GM19328 (cell line): ENCODE measurements at regions not wholly inside any gene's neighbourhood (a gene's known extent, or its start where the extent isn't known, plus 50 kb on each side); places are given as distances from the start of the nearest gene placed in this dataset.
A peak's percentile ranks its signal among the peaks of the same experiment; 100 is the strongest.

Experiments
- ATAC-seq: cut with Tn5 transposase; IDR thresholded peaks from one replicate; pipeline ENCODE4 v1.9.1; 2021; ENCODE audit warnings: mild to moderate bottlenecking, moderate library complexity; ENCODE audit not compliant: unreplicated experiment

DNA sequence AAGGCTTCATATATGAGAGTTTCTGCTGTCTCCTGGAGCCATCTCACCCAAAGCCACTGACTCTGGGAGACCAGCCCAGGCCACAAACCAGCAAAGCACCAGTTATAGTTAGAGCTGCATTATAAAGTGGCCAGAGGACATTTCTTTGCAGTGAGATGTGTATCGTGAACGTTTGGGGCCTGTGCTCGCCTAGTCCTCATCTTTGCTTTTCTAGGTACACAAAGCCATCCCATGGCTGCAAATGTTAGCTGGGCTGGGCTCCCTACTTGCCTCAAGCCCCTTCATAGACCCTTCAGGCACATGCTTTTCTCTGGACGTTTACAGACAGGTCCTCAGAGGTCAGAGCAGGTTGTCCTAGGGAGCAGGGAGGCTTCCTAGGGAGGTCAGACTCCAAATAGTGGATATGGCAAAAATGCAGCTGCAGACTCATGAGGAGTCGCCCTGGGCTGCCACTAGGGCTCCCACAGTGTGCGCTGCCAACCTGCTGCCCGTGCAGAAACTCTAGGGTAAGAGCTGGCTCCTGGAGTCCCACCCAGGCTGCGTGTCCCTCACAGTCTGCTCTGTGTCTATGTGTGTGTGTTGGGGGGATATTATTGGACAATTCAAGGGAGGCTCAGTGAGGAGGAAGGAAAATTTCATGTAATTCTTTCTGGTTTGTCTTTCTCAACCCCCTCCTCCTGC is 141.0 kb downstream of the RPIA start:
- ATAC-seq = no peak

DNA sequence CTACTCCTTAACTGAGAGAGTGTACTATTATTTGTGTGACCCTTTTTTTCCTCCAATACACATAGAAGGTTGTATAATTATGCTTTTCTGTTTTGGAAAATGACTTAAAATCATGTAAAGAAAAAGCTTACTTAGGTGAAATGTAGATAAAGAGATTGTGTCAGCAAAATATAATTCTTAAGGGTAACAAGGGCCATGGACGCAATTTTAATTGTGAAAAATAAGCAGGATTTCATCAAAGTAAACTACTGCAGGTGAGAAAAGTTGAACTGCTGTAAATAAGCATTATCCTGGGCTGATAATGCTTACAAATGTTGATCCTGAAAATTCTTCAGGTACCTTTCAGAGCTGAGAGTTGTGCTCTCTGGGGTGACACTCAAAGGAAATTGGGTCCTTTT is 141.5 kb downstream of the RPIA start:
- ATAC-seq = no peak

DNA sequence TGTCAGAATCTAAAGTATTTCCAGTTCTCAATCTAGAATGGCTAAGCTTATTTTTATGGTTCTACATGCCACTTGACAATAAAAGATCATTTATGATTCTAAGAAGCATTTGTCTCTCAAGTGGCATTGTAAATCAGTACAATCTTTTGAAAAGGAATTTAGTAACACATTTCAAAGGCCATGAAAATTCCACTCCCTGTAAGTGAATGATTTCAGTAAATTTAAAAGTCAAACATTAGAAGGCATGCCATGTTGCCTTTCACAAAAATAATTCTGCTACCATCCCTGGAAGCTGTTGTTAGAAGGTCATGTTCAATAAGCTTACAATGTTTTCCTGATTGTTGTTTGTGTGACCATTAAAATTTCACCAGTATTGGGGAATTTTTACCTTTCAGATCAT is 142.9 kb downstream of the RPIA start:
- ATAC-seq = no peak

DNA sequence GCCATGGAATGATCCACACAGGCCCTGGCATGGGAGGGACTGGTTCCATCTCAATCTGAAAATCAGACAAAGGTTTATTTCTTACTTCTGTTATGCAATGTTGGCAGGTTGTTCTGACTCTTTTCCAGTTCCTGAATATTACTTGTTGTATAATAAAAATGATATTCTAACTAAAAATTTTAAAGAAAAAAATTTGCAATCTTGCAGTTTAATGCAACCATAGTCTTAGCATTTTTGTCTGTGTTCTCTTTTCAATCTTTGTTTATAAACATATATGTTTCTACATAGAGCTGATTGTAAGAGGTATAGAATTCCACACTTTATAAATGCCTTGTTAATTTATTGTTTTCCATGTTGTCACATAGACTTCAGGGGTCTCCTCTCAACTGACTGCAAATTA is 143.4 kb downstream of the RPIA start:
- no peak for ATAC-seq

DNA sequence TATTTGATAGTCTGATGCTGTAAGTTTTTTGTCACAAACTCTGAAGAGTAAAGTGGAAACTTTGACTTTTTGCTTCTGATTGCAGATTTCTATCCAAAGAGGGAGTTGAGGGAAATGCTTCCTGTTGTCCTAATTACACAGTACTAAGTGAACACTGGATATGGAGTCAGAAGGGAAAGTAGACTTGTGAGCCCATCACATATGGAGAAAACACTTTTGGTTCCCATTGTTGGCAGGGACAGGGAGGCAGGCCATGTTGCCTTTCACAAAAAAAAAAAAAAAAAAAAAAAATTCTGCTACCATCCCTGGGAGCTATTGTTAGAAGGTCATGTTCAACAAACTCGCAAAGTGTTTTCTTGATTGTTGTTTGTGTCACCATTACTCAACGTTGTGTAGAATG is 144.3 kb downstream of the RPIA start:
- ATAC-seq = no peak

DNA sequence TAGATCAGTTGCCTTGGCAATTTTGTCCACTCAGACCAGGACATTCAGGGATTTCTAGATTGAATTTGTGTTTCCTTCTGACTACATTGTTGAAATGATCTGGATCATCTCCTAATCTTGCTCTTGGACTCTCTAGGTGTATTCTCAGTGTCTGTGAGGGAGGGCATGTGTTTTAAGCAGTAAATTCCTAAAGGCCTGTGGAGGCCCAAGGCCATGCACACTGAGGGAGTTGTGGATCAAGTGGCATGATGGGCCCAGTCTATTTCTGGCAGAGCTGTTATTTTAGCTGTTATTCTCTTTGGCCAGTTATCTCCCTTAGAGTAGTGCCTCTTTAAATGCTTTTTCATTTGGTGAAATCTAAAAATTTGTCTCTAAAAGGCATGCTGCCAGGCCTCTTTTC is 144.9 kb downstream of the RPIA start:
- no peak for ATAC-seq

DNA sequence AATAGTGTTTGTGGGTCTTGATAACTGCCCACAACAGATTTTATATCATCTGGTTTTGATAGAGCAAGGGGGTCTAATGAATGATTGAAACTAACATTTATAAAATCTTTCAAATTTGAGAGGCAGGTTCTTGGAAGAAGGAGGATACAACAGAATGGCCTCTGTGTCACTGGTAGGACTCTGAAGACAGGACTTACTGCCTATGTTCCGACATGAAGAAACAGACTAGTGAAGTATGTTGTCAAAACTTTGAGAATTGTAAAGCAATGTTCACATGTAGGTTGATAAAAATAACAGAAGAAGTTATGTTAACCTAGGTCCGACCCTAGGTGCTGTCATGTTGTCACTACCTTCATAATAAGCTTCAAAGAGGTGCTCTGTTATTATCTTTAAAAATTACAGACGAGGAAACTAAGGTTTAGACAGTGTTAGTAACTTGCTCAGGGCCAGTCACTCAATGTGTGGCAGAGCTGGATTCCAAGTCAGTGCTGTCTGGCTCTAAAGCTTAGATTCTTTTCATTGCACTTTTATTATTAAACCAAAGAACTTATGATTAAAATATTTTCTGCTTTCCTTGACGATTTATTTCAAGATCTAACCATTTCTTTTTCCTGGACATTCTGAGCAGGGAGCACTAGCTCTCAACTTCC is 146.2 kb downstream of the RPIA start:
- no peak for ATAC-seq

DNA sequence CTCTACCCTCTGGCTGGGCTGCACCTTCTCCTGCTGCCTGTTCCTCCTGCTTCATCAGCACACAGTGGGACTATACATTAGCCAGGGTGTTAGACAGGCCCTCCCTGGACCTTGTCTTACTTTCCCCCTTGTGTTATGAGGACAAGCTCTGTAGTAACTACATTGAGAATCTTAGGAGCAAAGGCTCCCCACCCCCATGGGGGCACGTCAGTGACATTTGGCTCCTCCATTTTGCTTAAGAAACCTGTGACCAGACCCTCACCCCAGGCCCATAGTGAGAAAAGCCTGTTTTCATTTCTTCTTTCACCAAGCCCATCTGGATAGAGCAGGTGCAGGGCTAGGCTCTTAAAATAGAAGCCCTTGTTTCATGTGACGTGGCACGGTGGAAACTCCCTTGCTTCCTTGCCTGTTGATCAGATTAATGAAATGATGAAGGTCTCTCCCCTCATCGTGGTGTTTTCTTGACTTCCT is 146.7 kb downstream of the RPIA start:
- ATAC-seq = peak; percentile 74

DNA sequence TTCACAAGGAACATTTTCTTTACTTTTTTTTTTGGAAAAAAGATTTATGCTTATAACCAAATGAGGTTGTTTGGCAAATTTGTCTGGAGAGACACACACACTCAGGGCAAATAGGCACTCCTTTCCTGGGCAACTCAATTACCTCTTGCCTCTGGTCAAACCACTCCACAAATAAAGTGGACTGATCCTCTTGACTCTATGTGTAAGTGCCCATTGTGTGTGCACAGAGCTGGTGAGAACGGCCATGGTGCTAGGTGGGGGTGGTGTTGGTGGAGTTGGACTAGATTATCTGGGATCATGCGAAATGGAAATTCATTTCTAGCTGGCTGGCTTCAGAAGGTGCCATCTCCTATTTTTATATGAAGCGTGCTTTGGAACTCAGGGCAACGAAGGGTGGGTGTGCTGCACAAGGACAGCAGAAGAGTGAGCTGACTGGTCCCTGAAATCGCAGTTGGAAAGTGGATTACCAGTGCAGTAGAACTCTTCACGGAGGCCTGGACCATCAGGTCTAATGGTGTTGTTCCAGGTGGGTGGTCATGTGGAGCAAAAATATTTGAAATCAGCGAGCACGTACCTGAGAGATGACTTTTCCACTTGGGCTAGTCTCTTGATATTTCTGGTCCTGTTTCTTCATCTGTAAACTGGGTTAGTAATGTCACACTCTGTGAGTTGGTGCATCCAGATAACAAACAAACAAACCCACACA is 149.9 kb downstream of the RPIA start:
- no peak for ATAC-seq

DNA sequence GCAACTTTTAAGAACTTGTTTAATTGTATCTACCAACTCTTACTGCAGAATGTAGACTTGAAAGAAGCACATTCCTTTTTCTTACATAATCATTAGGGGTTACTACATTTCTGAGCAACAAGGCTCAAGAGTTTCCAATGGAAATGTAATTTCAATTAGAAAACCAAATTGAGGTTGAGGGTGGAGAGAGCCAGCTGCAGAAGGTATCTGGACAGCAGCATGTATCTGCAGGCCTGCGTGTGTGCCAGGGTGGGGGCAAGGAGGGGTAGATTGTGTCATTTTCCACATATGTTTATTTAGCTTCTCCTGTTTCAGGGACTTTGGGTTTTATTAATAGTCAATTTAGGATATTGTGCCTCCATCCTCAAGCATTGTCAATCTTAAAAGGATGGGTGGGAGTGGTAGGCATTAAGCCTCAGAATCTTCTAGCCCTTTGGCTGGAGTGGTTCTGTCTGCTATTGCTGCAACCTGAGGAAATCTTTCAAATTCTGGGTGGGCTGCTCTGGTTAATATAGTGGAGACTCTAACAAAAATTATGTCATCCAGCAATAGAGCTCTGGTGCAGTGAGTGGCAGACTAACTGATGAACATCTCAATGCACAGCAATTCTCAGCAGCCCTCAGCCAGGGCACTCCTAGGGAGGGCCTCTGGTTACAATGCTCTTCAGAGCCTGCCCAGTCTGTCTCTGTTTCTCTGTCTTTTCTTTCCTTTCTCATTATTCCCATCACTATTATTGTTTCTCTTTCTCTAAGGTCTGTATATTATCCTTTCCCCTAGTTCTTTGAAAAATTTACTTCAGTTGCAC is 151.4 kb downstream of the RPIA start:
- ATAC-seq = no peak

DNA sequence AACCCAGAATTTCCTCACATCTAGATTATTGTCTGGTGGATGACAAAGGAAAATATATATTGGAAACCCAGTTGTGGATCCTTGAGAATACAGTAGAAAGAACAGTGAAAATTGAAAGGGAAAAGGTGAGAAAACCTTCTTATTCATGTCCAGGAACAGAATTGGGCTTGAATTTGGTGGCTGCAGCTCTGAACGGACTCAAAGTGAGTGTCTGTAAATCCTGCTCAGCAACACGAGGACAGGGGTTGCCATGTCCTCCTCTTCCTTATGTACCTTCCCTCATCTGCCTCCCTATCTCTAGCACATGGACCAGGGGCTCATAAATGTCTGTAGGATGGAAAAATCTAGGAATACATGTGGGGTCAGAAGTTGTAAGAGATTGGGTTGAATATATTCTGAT is 152.2 kb downstream of the RPIA start:
- ATAC-seq = no peak

DNA sequence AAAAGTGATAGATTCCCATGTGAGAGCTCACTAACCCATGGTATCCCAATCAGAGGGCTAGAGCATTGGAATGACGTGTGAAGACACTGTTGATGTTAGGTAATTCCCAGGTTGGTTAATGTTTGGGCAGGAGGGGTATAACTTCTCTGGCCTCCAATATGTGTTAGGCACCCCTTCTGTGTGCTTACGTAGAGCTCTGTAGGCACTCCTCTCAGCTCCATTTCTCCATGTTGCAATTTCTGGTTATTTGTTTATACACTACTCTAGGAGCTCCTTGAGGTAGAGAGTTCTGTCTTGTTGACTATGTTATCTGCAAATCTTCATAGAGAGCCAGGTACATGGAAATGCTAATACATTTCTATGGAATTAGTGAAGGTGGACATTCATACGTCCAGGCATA is 153.5 kb downstream of the RPIA start:
- ATAC-seq = no peak

DNA sequence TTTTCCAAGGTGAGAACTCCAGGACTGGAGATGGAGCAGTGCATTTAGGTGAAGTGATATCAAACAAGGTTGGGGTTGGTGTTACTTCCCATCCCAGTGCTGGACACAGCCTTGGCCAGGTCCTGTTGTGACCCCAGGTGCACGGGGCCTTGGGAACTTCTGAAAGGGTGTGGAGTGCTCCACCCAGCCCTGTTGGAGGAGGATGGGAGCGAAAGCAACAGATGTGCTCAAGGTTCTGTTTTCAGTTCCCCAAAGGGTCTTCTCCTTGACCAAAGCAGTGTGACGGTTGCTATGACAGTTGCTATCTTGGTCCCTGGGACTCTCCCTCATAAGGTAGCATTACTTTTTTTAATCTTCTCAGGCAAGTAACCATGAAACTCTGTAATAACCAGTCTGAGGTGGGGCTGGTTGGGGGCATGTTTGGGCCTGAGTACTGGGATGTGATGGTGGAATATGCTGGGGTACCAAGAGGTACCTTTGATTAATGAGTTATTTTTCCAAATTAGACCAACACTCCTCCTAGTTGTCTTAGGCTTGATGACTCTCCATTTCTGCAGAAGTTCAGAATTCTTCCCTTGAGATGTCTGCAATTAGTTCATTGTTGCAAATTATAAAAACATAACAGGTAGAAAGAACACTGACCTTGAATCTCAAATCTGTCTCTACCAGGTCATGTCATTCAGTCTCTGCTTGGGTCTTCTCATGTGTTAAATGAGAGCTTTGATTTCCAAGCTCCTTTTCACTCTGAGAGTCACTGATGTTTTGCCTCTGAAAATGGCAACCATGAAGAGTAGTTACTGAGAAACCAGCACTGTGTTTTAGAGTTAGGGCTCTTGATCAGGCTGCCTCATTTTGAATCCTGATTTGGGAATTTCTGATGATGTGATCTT is 154.5 kb downstream of the RPIA start:
- ATAC-seq = peak; percentile 90

DNA sequence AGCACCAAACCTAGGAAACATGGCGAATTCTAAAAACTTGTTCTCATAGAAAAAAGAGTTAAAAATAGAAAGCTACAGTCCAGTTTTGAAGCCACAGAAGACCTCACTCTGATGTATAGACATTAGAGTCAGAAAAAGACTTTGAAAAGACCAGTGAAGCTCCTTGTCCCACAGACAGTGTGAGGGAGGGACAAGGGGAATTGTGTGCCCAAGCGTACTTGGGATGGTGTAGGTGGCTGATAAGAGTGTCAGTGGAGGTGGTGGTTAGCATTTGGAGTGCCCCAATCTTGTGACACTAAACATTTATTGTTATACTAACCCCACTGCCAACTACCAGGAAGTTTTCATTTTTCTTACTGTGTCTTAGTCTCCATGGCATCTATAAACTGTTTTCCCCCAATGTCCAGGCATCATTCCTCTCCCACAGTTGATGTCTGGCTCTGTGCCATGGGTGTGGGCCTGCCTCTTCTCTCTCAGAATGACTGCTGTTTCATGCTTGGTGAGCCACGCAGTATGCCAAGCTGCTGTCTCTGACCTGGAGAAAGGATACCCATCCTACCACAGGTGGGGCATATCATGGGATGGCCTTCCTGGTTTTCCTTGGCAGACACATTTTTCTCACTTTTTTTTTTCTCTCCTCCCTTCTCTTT is 161.4 kb downstream of the RPIA start:
- ATAC-seq = no peak

DNA sequence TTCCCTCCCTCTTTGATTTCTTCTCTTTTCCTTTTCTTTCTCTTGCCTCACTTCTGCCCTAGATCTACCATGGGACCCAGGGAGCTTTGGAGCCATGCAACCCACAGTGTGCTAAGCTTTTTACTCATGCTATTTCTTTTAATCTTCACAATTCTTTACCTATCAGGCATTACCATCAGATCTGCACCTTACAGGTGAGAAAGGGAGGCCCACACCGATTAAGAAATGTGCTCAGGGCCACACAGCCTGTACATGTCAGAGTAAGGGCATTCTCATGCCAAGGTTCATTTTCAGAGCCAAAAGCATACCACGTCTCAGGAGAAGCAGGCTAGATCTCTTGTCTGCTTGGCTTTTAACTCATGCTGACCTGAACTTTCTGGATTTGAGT is 161.9 kb downstream of the RPIA start:
- no peak for ATAC-seq

DNA sequence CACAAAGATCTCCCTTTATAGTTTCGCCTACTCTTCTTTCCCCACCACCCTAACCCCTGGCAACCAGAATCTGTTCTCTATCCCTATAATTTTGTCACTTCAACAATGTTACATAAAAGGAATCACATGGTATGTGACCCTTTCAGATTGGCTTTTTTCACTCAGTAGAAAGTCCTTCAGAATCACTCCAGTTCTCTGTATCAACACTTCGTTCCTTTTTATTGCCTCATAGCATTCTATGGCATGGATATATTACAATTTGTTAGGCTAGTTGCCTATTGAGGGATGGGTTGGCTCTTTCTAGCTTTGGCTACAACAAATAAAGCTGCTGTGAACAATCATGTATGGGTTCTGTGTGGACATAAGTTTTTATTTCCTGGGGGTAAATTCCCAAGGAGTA is 163.1 kb downstream of the RPIA start:
- no peak for ATAC-seq

DNA sequence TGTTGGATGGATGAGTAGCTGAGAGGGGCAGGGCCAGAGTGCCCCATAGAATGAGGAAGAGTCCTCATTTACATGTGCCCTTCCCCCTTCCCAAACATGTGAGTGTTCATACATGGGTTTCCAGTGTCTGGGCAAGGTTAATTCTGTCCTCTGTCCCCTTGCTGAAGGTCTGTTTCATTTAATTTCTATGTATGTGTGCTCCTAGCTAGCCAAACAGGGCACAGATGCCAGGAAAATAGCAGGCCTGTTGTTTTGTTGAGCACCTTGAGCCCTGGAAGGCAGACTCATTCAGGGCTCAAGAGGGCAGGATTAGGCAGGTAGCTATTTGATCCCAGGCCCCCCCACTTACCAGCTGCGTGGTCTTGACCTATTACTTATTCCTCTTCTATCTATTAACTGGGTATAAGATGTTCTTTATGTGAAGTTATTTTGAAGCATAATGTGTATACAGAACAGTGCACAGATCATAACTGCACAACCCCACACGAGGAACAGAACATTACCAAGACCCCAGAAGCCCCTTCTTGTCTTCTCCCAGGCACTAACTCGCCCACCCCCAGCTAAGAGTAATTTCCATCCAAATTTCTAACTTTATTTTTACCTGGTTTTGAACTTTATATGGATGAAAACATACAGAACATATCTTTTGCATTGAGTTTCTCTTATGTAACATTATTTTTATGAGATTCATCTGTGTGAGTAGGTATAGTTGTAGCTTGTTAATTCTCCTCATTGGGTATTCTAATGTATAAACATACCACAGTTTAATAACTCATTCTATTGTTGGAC is 164.3 kb downstream of the RPIA start:
- peak; percentile 47 for ATAC-seq

DNA sequence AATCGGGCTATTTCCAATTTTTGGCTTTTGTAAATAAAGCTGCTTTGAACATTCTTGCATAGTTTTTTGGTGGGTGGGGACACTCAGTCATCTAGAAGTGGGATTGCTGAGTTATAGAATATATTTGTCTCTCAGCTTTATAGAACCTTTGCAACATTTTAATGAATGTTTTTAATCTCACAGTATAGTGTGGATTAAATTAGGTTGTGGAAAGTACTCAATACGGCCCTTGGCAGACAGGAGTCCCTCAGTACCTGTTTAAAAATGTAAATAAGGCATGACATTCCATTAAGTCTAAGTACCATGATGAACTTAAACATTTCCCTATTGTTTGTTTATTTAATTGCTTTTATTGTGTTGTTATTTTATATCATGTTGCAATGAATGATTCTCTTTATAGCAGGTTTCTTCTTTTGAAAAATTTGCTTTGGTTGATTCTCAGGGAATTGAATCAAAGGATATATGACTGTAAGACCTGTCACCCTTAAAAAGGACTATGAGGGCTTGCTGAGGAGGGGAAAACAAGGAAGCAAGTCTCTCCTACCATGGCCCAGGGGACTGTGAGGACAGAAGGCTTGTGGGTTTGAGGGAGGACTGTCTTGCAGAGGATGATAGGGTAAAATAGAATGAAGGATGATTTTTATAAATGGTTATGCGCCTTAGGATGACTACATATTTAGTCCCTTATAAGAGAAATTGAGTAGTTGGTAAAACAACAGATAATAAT is 165.1 kb downstream of the RPIA start:
- peak; percentile 11 for ATAC-seq
